HG03097 (cell line): ENCODE measurements at regions not wholly inside any gene's neighbourhood (a gene's known extent, or its start where the extent isn't known, plus 50 kb on each side); places are given as distances from the start of the nearest gene placed in this dataset.

Source experiments
- ATAC-seq: cut with Tn5 transposase; IDR thresholded peaks from one replicate; pipeline ENCODE4 v1.9.1; 2021; ENCODE audit not compliant: unreplicated experiment, low FRiP score

DNA sequence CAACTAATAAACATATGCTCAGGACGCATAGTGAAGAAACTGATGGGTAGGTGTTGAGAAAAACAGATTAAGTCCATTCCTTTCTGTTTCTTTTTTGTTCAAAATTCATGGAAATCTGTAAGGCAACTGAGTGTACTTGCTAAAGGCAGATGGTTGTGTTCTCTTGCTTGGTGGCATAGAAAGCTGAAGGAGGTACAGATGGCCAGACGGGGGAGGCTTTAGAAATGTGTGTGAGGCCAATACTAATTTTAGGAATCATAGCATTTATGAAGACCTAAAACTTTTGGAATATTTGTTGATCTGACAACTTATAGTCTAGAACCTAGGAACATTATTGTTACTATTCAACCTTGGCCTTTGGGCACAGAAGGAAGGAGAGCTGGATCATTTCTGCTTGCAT is 56.8 kb upstream of the EMCN start:
- no peak for ATAC-seq

DNA sequence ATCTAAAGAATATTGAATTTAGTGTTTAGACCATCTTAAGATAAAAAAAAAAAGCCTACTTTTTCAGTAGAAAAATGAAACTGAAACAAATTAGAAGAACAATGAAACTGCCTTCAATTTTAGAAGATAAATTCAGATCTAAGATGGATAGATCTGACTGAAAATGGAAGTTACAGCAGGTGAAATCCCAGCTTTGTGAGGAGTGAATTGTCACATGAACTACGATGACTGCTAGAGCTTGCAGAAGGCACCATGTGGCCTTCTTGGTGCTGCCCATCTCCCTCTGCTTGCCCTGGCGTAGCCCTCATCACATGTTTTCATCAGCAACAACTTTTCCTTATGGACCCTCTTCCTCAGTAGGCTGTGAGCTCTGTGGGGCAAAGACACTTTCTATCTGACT is 51.4 kb upstream of the EMCN start:
- no peak for ATAC-seq
